ENCODE measurements at regions not wholly inside any gene's neighbourhood (a gene's known extent, or its start where the extent isn't known, plus 50 kb on each side); places are given as distances from the start of the nearest gene placed in this dataset.

GRCh38 chr2:67229706-67230105, 167.4 kb upstream of the ETAA1 start:
- peaks cover 0 to 4% (median 0%) of the 10 kb centered on the region in 11 experiments; a peak in 2 of 22 replicates for H3K9me3 ChIP-seq (replicated peaks in 1 of 11)
- no peak overlapping the region for H3K4me3 ChIP-seq
- H3K4me2 ChIP-seq = no peak overlapping the region
- H3K27me3 ChIP-seq = no peaks in the 10 kb centered on the region
- H3K4me1 ChIP-seq = peaks cover 0 to 6% (median 0%) of the 10 kb centered on the region in 10 experiments; a peak in 2 of 20 replicates
- H3K27ac ChIP-seq = no peak overlapping the region
- H3K36me3 ChIP-seq = no peaks in the 10 kb centered on the region
- no peak for TF ChIP-seq Cebpa-rat (IDR thresholded peaks at IDR 0.05)
- H4K20me1 ChIP-seq = no peaks in the 10 kb centered on the region
- no peak overlapping the region for H3K9ac ChIP-seq

DNA sequence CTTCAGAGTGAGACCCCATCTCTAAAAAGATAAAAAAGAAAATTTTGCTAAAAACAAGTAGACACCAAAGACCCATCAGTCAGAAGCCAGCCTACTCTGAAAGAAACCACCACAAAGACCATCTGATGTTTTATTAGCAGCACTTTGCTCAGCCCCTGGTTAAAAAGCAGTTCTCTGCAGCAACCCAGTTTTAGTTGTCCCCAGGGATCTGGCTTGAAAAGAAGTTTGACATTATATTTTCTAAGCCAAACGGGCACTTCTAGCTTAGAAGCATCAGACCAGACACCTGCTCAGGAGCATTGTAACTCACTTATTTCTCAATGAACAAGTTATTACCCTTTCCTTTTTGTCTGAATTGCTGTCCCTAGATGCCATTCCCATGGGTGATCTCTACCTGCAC, 164.2 kb upstream of the ETAA1 start:
- no peak overlapping the region for H3K4me3 ChIP-seq
- no peaks in the 10 kb centered on the region for H3K36me3 ChIP-seq
- no peak overlapping the region for H3K9ac ChIP-seq
- H3K9me3 ChIP-seq (replicated peaks in 1 of 11) = peaks cover 0 to 4% (median 0%) of the 10 kb centered on the region in 11 experiments; a peak in 2 of 22 replicates
- H3K27me3 ChIP-seq = no peaks in the 10 kb centered on the region
- H4K20me1 ChIP-seq = no peaks in the 10 kb centered on the region
- no peak for TF ChIP-seq Cebpa-rat (IDR thresholded peaks at IDR 0.05)
- peaks cover 0 to 6% (median 0%) of the 10 kb centered on the region in 10 experiments; a peak in 2 of 20 replicates for H3K4me1 ChIP-seq
- H3K27ac ChIP-seq = no peak overlapping the region
- no peak overlapping the region; a peak in 1 of 22 replicates for H3K4me2 ChIP-seq

- Histone ChIP-seq H3K9ac (no peak overlapping the region), H3K4me1 (peaks cover 0 to 6% (median 0%) of the 10 kb centered on the region in 10 experiments; a peak in 2 of 20 replicates)
- TF ChIP-seq Cebpa-rat (IDR thresholded peaks at IDR 0.05) = no peak
Measured at GRCh38 chr2:67234440-67234839, 162.7 kb upstream of the ETAA1 start.

DNA sequence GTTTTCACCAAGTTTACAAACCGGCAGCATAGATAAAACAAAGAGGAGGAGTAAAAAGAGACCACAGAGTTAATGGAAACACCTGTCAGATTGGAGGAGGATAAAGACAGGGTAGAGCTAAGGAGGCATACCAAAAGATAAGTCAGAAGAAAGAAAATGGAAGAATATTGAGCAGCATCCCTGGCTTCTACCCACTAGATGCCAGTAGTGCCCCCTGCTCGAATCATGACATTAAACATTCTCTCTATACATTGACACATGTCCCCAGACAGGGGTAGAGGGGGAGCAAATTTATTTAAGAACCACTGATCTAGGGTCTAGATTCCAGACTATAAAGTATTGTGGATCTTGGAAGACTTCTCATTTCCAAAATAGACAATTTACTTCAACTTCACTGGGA, 159.8 kb upstream of the ETAA1 start:
- H3K9ac ChIP-seq = no peak overlapping the region
- H3K4me1 ChIP-seq = peaks cover 0 to 6% (median 0%) of the 10 kb centered on the region in 10 experiments; a peak in 2 of 20 replicates
- no peaks in the 10 kb centered on the region for H3K27me3 ChIP-seq
- H3K27ac ChIP-seq = no peak overlapping the region
- TF ChIP-seq Cebpa-rat (IDR thresholded peaks at IDR 0.05) = no peak
- no peaks in the 10 kb centered on the region for H3K9me3 ChIP-seq (replicated peaks in 1 of 11)
- H3K36me3 ChIP-seq = no peaks in the 10 kb centered on the region
- H4K20me1 ChIP-seq = no peaks in the 10 kb centered on the region
- no peak overlapping the region for H3K4me3 ChIP-seq
- no peak overlapping the region for H3K4me2 ChIP-seq

More at GRCh38 chr2:67234440-67234839, 162.7 kb upstream of the ETAA1 start:
- H3K27ac ChIP-seq = no peak overlapping the region
- no peak overlapping the region for H3K4me2 ChIP-seq
- peaks cover 0 to 4% (median 0%) of the 10 kb centered on the region in 11 experiments; a peak in 2 of 22 replicates for H3K9me3 ChIP-seq (replicated peaks in 1 of 11)
- no peaks in the 10 kb centered on the region for H3K27me3 ChIP-seq
- H3K4me3 ChIP-seq = no peak overlapping the region
- H3K36me3 ChIP-seq = no peaks in the 10 kb centered on the region
- no peaks in the 10 kb centered on the region for H4K20me1 ChIP-seq

DNA sequence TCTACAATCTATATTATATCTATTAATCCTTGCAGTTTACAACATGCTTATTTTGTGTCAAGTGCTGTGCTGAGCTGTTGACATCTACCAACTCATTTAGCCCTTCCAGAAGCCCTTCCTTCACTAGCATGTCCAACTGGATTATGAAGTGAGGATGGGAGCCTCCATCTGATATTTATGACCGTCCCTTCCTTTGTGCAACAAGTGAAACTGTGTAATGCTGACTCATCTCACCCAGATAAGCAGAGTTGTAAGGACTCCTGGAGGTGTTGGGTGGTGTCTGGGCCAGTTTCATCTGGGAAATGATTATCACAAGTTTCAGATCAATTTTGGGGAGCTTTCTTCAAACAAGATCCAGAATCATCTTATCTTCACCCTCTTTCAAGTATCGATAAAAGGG, 156.6 kb upstream of the ETAA1 start:
- Histone ChIP-seq H3K36me3 (no peaks in the 10 kb centered on the region), H3K4me3 (no peak overlapping the region), H4K20me1 (no peaks in the 10 kb centered on the region), H3K4me2 (no peak overlapping the region), H3K9me3 (replicated peaks in 1 of 11) (no peaks in the 10 kb centered on the region), H3K4me1 (no peaks in the 10 kb centered on the region), H3K9ac (no peak overlapping the region), H3K27ac (no peak overlapping the region), H3K27me3 (no peaks in the 10 kb centered on the region)
- no peak for TF ChIP-seq Cebpa-rat (IDR thresholded peaks at IDR 0.05)

GRCh38 chr2:67241453-67241852, 155.7 kb upstream of the ETAA1 start:
- Histone ChIP-seq H3K4me3 (no peak overlapping the region), H3K27me3 (no peaks in the 10 kb centered on the region), H3K4me2 (no peak overlapping the region), H4K20me1 (no peaks in the 10 kb centered on the region), H3K36me3 (no peaks in the 10 kb centered on the region), H3K9ac (no peak overlapping the region), H3K27ac (no peak overlapping the region), H3K4me1 (no peaks in the 10 kb centered on the region), H3K9me3 (replicated peaks in 1 of 11) (no peaks in the 10 kb centered on the region)
- TF ChIP-seq Cebpa-rat (IDR thresholded peaks at IDR 0.05) = no peak

- Histone ChIP-seq H3K4me3 (no peak overlapping the region), H3K27me3 (no peaks in the 10 kb centered on the region), H3K27ac (no peak overlapping the region), H3K9ac (no peak overlapping the region), H4K20me1 (no peaks in the 10 kb centered on the region), H3K36me3 (no peaks in the 10 kb centered on the region), H3K9me3 (replicated peaks in 1 of 11) (no peaks in the 10 kb centered on the region), H3K4me1 (no peaks in the 10 kb centered on the region), H3K4me2 (no peak overlapping the region)
- no peak for TF ChIP-seq Cebpa-rat (IDR thresholded peaks at IDR 0.05)
Measured at GRCh38 chr2:67242456-67242855, 154.7 kb upstream of the ETAA1 start.

DNA sequence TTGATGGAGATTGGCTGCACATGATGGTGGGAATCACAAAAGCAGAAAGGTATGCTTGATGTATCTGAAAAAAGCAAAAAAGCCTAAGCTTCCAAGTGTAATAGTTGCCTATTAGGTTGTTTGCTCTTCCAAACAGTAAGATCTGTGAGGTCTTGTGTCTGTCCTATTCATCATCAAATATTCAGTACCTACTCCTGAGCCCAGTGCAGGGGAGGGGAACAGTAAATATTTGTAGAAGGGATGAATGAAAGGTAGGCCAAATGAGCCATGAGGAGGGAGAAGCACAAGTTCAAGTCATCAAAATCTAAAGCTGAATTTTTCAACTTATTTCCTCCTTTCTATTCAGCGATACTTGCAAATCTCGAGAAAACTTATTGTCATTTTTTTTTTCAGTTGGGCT, 153.2 kb upstream of the ETAA1 start:
- Histone ChIP-seq H4K20me1 (no peaks in the 10 kb centered on the region), H3K9me3 (replicated peaks in 1 of 11) (no peaks in the 10 kb centered on the region), H3K4me3 (no peak overlapping the region), H3K4me1 (no peaks in the 10 kb centered on the region), H3K9ac (no peak overlapping the region), H3K36me3 (no peaks in the 10 kb centered on the region), H3K4me2 (no peak overlapping the region), H3K27ac (no peak overlapping the region), H3K27me3 (no peaks in the 10 kb centered on the region)
- TF ChIP-seq Cebpa-rat (IDR thresholded peaks at IDR 0.05) = no peak

DNA sequence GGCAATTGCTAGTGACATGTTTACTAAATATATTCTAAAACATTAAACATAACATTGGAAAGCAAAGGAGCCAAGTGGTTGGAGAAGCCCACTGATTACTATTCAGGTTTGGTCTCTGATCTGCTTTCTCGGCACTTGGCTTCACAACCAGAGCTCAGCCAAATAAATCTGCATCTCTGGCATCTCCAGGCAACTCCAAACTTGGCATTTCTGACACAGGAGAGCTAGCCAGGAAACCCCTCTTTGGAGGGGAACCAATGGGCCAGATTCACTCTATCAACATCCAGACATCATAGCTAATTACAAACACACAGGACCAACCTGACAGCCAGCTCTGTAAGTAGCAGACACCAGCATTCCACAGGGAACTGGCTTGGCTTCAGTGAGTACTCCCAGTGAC, 150.3 kb upstream of the ETAA1 start:
- Histone ChIP-seq H3K27ac (no peak overlapping the region), H3K27me3 (no peaks in the 10 kb centered on the region), H4K20me1 (no peaks in the 10 kb centered on the region), H3K4me2 (no peak overlapping the region), H3K9ac (no peak overlapping the region), H3K9me3 (replicated peaks in 1 of 11) (no peaks in the 10 kb centered on the region), H3K36me3 (no peaks in the 10 kb centered on the region), H3K4me1 (no peaks in the 10 kb centered on the region), H3K4me3 (no peak overlapping the region)
- no peak for TF ChIP-seq Cebpa-rat (IDR thresholded peaks at IDR 0.05)

GRCh38 chr2:67251741-67252140, 145.4 kb upstream of the ETAA1 start:
- Histone ChIP-seq H3K27ac (no peak overlapping the region), H3K9me3 (replicated peaks in 1 of 11) (peaks cover 0 to 13% (median 0%) of the 10 kb centered on the region in 11 experiments; a peak in 2 of 22 replicates), H3K4me1 (peaks cover 0 to 11% (median 0%) of the 10 kb centered on the region in 10 experiments; a peak in 6 of 20 replicates), H3K4me3 (no peak overlapping the region), H3K27me3 (no peaks in the 10 kb centered on the region), H3K36me3 (no peaks in the 10 kb centered on the region), H3K9ac (no peak overlapping the region), H4K20me1 (no peaks in the 10 kb centered on the region), H3K4me2 (no peak overlapping the region)
- no peak for TF ChIP-seq Cebpa-rat (IDR thresholded peaks at IDR 0.05)

Data from BLaER1 treated with 17β-estradiol and CSF1 and Interleukin-3, amounts not matched to agents 10 nM and 100 nM (cell line).